ENCODE measurements at regions not wholly inside any gene's neighbourhood (a gene's known extent, or its start where the extent isn't known, plus 50 kb on each side); places are given as distances from the start of the nearest gene placed in this dataset.
"Not testable (repeated sequence)": the region's sequence is repeated elsewhere in the genome, so short reads cannot be mapped to it uniquely, and the experiment has no call there.

DNA sequence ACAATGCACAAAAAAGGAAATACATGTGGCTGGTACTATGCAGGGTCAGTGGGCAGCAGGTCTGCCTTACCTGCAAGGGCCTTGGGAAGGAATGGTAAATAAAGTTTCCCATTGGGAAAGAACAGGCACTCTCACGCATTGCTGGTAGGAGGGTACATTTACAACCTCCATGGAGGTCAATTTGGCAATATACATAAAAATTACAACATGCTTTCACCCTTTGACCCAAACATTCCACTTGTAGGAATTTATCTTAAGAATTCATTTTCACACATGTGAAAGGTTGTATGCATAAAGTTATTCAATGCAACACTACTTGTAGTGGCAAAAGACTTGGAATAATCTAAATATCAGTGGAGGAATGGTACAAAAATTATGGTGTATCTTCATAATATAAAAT, 216.4 kb downstream of the DLEU7 start:
- no peak for DNase-seq

DNA sequence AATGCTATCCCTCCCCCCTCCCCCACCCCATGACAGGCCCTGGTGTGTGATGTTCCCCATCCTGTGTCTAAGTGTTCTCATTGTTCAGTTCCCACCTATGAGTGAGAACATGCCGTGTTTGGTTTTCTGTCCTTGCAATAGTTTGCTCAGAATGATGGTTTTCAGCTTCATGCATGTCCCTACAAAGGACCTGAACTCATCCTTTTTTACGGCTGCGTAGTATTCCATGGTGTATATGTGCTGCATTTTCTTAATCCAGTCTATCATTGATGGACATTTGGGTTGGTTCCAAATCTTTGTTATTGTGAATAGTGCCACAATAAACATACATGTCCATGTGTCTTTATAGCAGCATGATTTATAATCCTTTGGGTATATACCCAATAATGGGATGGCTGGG, 215.0 kb downstream of the DLEU7 start:
- not testable (repeated sequence) for DNase-seq

DNA sequence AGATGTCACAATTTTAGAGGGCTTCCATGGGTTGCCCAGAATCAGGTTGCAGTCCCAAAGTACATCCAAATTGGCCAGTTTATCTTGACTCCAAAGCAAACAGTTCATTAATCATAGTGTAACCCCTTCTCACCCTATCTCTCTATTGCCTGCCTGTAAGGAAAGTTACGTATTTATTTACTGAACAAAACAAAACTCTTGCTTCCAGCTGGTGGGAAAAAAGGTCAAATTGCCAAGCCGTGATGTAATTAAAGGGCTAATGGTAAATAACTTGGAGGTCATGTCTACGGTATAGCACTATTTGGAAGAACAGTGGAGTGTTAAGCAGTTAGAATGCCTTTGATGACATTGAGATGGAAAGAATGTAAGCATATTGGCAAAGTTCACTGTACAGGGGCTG, 214.0 kb downstream of the DLEU7 start:
- DNase-seq = no peak

DNA sequence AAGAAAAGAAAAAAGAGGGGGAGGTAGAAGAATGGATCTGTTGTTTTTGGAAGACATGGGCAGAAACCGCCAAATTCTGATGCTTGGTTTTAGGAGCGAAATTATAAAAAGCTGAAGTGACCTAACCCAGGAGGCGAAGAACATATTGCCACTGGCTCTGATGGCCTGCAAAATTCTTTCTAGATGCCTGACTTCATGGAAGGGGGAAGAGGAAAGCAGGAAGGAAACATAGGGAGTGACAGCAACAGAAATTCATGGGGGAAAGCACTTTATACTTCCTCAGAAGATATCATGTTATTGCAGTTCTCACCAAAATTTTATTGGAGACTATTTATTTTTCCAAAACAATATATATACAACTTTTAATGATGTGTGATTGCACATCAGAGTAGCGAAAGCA, 213.5 kb downstream of the DLEU7 start:
- DNase-seq = no peak

DNA sequence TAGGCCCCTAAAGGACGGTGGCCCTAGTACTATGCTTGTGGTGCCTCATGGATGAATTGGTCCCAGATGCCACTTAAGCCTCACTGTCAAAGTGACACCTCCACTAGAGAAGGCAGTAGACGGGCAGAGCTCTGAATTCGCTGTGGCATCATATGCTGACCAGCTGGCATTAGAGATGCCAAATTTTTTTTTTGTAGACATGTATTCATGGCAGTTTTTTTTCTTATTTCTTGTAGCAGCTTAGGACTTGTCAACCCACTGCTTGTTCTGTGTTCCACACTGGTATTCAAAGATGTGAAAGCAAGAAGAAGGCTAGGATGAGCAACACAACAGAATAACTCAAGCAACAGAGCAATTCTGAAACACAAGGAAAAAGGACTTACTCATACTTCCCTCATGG, 212.5 kb downstream of the DLEU7 start:
- no peak for DNase-seq

DNA sequence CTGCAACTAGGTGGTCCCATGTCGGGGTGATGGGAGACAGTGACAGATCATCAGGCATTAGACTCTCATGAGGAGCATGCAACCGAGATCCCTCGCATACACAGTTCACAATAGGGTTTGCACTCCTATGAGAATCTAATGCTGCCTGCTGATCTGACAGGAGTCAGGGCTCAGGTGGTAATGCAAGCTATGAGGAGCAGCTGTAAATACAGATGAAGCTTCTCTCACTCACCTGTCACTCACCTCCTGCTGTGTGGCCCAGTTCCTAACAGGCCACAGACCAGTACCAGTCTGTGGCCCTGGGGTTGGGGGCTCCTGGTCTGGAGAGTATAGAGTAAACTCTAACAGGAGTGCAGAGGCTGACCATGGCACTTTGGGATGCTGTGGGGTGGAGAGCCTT, 209.2 kb downstream of the DLEU7 start:
- DNase-seq = no peak

DNA sequence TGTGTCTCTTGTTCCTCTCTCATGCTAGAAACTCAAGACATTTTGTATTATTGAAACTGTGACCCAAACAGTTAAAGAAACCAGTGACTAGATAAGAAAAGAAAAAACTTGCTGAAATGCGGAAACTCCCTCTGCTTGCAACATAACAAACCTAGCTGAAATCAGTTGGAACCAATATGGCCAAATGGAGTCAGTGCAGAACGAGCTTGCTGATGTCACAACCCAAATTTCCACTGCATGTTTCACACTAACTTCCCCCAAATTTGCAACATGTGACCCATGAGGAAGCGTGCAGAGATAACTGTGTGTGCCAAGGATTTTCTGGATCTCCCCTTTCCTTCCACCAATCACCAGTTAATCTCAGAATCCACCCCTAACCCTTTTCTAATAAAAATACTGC, 208.0 kb downstream of the DLEU7 start:
- no peak for DNase-seq

DNA sequence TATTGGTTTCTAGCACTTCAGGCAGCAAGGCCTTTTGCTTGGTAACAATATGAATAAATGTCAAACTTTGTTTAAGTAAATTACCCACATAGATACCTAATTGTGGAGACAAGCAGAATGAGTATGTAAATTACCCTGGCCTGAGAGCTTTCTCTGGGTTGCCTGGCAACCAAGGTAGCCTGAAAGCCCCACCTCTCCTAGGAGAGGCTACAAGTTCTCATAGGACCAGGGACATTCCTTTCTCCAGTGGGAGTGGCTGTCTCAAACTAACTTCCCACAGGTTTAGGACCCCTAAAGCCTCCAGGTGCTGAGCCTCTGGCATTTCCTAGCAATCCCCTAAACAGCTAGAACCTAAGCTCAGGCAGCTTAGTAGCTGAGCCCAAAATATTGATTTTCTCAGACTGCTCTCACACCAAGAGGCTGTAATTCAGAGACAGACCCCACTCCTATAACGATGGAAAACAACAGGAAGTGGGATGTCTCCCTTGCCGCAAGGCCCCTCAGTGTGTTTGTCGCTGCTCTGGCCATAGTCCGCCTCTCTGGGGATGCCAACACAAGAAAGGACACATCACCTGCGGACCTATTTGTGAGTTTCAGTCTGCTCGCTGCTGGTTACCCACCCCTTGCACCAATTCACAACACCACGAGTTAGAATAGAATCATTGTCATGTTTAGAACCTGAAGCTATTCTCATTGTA, 207.3 kb downstream of the DLEU7 start:
- DNase-seq = no peak

DNA sequence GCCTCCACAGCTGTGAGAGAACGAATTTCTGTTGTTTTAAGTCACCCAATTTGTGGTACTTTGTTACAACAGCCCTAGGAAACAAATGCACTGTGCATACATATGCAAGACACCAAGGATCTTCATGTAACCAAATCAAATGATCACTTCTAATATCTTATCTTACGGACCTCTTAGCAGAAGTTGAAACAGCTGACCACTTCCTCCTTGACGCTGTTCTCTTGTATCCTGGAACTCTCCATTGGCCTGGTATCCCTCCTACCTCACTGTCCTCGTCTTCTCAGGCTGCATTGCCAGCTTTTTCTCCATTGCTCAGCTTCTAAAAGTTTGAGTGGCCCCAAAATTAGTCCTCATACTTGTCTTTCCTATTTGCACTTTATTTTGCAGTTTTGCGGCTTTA, 200.4 kb downstream of the DLEU7 start:
- DNase-seq = no peak

DNA sequence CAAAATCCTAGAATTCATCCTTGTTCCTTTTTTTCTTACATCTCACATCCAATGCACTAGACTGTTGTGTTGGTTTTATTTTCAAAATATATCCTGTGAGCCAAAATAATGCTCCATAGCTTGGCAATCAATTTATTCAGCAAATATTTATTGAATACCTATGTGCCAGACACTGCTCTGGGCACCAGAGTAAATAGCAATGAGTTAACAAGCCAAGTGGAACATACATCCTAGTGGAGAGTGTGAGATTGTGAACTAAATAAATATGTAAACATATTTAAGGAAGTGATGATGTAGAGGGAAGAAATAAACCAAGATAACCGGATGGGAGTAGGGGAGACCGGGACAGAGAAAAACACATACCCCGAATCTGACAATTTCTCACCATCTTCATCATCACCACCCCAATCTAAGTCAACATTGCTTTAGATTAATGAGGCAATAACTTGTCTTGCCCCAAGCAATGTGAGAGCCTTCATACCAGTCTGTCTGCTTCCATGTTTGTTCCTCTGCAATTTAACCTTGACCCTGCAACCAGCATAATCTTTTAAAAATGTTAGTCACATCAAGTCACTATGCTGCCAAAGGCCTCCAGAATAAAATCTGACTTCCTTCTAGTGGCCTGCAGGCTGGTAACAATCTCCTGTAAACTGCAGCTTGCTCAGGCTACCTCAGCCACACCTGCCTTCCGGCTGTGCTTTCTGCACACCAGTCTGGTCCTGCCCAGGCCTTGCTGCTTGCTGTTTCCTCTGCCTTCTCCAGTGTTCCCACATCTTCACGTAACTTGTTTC, 199.2 kb downstream of the DLEU7 start:
- no peak for DNase-seq

DNA sequence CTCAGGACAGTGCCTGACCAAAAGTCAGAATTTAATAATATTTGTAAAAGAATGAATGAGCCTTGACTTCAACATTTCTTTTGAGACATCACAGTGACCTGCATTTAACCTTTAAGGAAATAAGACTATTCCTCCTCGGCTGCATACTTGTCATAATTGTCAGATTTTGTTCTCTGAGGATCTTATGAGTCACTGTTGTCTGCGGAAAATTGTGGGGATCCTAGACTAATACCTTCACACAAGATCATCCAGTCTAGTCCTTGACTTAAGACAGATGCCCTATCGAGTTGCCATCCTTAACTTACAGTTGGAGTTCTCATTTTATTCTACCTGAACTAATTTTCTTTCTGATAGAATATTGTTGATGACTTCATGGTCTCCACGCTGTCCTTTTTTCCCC, 198.4 kb downstream of the DLEU7 start:
- DNase-seq = no peak

DNA sequence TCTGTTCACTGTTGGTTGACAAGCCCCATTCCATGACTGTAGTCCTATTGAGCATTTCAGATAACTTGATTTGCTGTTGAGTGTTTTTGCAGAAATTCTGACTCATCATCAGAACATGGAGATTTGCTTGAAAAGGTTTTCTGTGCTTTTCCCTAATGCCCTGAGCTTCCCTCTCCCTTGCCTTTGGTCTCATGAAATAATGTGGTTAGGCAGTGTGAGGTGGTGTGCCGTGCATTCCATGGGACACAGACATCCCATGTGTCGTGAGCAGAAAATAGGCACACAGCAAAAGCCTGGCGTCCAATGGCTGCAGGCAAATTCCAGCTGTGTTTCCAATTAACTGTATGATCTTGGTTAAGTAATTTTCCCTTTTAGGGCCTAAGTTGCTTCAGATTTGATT, 197.4 kb downstream of the DLEU7 start:
- DNase-seq = no peak

DNA sequence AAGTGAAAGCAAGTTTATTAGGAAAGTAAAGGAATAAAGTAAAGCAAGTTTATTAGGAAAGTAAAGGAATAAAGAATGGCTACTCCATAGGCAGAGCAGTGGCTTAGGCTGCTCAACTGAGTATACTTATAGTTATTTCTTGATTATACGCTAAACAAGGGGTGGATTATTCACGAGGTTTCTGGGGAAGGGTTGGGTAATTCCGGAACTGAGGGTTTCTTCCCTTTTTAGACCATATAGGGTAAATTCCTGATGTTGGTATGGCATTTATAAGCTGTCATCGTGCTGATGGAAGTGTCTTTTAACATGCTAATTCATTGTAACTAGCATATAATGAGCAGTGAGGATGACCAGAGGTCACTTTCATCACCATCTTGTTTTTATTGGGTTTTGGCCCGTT, 194.3 kb downstream of the DLEU7 start:
- DNase-seq = no peak

DNA sequence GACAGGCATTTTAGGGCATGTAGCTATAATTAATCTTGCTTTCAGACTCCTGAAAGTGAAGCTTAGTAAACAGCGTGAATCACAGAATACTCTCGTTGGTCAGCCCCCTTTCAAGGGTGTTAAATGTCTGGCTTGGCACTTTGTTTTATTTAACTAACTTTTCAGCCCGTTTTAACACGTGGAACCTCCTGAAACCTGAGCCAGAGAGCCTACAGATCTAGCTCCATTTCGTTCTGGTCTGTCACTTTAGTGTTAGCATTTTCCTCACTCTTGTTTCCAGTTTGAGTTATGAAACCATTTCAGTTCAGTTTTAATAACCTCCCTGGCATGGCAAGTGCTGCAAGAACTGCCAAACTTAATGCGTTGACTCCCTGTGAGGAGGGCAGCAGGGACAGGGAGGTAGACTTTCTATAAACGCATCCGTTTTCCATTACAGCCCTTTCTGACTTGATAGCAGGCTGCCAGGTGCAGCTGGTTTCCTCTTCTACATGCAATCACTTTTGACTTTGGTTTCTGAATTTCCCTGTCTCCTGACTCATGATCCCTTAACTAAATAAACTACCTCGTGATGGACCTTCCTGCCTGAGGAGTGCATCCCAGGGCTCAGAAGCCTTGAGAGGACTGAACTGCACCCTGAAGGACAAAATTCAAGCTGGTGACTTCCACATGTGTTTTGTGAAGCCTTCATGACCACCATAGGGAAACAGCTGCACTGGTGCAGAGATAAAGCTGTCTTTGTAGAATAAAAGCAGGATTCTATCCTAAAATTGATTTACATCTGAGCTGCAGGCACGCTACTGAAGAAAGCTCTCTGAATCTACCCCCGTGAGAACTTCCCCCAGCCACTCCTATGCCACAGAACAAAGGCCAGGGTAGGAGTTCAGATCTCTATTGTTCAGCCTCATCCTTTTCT, 192.6 kb downstream of the DLEU7 start:
- no peak for DNase-seq

DNA sequence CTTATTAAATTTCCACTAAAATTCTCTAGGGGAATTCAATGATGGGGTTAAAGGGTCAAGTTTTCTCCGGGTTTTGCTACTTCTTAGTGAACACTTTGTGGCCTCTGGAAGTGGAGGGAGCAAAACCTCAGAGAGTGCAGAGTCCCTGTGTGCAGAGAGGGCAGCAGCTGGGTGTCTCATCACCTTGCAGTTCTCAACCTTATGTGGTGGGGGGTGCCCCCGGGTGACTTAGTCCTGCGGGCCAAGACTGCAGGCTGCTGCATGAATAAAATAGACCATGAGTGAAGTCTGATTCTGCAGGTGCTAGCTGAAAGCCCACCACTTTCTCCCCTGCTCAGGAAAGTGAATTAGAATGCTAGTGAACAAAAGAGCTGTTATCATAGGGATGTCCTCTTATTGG, 191.6 kb downstream of the DLEU7 start:
- DNase-seq = no peak

DNA sequence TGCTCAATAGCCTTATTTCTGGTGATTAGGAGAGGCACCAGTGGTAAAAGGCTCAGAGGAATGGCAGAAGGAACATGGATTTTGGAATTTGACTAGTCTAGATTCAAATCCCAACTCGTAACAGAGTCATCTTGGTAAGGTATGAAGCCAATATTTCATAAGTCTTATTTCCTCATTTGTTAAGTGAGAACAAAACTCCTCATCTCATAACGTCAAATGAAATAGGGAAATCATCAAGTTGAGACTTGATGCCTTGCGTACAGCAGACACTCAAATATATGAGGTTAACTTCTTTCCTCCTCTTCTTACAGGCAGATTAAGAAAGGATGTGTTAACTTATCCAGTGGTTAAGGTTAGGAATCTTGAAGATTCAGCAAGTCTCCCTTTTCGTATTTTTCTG, 189.2 kb downstream of the DLEU7 start:
- no peak for DNase-seq

DNA sequence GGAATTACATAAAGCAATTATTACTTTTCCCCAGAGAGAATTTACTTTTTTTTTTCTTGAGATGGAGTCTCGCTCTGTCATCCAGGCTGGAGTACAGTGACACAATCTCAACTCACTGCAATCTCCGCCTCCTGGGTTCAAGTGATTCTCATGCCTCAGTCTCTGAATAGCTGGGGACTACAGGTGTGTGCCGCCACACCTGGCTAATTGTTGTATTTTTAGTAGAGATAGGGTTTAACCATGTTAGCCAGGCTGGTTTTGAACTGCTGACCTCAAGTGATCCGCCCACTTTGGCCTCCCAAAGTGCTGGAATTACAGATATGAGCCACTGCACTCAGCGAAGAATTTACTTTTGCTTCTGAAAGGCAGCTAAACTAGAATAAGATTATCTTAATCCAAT, 181.6 kb downstream of the DLEU7 start:
- DNase-seq = not testable (repeated sequence)

DNA sequence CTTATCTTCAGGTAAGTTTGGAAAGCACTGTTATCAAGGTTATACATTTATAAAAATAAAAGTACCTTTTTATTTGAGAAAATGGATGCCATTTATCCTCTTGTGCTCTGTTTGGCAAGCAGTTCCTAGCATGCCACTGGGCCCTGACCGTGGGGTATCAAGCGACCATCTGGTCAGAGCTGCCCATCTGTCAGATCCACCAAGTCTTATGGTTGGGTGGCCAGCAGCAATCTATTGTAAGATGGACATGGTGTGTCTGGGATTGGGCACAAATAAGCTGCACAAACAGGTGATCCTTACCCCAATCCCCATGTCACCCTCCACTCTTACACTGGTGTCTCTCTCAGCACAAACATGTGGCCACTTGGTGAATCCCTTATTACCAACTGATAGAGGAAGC, 178.5 kb downstream of the DLEU7 start:
- DNase-seq = no peak

DNA sequence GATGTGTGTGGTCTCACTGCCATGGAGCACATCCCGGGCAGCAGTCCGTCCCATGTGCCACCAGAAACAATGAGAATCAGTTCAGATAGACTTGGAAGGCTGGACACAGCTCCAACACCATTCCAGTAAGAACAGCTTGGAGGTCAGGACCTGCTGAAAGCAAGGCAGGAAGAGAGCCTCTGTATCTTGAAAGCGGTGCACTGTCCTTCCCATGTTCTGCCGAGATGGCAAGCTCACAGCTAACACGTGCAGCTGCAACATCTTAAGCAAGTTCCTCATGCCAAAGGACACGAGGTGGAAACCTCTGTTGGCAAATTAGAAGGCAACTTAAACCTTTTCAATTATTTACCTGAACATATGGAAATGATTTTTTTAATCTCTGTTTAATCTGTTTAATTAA, 175.4 kb downstream of the DLEU7 start:
- DNase-seq = no peak

DNA sequence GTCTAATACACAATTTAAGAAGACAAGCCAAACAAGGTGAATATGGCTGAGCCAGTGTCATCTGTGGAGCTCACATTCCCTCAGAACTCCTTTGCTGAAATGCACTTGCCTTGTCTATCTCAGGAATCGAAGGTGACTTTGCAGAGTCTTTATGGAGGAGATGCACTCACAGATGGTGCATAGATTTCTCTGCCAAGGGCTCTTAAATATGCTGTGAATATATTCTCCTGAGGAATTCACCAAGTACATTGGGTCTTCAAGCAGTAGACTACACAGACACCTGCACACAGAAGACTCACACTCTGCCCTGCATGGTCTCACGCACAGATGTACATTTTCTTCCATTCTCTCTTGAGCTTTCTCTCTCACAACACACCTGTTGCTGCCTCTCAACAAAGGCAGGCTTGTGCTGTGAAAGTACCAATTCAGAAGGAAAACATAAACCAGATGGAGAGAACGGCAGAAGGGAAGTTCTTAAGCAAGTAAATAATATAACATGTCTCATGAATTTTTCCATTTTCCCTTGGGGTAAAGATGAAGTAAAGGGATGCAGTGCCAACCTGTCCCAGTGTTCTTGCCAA, 174.7 kb downstream of the DLEU7 start:
- no peak for DNase-seq

DNA sequence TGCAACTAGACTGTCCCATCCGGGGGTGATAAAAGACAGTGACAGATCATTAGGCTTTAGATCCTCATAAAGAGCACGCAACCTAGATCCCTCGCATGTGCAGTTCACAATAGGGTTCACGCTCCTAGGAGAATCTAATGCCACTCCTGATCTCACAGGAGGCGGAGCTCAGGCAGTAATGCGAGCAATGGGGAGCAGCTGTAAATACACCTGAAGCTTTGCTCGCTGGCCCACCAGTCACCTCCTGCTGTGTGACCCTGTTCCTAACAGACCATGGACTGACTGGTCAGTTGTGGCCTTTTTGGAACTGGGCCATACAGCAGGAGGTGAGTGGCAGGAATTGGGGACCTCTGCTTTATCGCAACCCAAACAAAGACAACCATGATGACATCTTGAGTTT, 173.2 kb downstream of the DLEU7 start:
- no peak for DNase-seq

DNA sequence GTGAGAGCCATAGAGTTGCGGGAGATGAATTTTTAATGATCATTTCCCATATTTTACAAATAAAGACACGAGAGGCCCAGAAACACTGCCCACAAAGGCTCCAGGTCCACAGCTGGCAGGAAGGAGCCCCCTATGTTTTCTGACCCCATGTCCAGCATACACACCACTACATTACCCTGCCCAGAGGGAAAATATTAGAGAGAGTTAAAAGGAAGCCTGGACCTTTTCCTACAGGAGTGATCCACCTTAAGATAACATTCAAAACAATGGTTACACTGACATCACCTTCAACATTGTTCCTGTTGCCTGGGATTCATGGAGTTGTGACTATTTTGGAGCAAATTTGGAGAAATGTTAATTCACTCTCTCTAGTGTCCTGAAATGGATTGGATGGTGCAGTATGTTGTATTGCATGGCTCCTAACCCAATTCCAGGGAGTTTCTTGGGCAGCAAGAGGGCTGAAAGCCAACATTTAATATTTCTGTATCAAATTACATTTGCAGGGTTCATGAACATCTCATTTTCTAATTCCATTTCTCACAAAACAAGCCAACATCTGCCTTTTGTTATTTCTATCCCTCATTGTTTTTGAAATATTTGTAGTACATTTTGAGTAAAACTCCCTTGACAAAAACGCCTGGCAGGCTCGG, 172.5 kb downstream of the DLEU7 start:
- no peak for DNase-seq

DNA sequence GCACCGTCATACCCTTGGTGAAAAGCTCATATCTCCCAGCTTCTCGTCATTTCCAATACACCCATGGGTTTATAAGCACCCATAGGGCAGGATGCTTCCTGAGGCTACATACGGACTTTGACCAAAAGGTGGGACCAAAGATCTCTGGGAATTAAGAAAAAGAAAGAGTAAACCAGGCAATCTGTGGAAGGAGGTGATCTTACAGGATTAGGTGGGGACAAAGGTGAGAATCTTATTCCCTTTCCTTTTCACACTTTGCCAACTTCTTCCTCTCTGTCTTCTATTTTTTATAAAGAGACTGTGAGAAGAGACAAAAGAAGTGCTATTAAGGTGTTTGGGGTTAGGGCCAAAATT, 172.0 kb downstream of the DLEU7 start:
- DNase-seq = no peak

Measured in NCI-H1930 (cell line).